HG03066 (cell line): ENCODE measurements at regions not wholly inside any gene's neighbourhood (a gene's known extent, or its start where the extent isn't known, plus 50 kb on each side); places are given as distances from the start of the nearest gene placed in this dataset.

Experiments
- ATAC-seq: cut with Tn5 transposase; IDR thresholded peaks from one replicate; pipeline ENCODE4 v1.9.1; 2021; ENCODE audit warnings: low read depth; ENCODE audit not compliant: unreplicated experiment

- ATAC-seq: no peak
Measured at GRCh38 chr18:75527848-75528685, 100.6 kb upstream of the SMIM21 start.

- ATAC-seq: no peak
Measured at GRCh38 chr18:75526038-75526437, 98.5 kb upstream of the SMIM21 start.

GRCh38 chr18:75525331-75525730 is 97.8 kb upstream of the SMIM21 start:
- no peak for ATAC-seq

GRCh38 chr18:75524841-75525240 is 97.3 kb upstream of the SMIM21 start:
- ATAC-seq: no peak

GRCh38 chr18:75524181-75524580 is 96.7 kb upstream of the SMIM21 start:
- ATAC-seq: no peak

GRCh38 chr18:75521816-75522215 is 94.3 kb upstream of the SMIM21 start:
- ATAC-seq: no peak

- ATAC-seq: no peak
Measured at GRCh38 chr18:75518007-75518406, 90.5 kb upstream of the SMIM21 start.

- ATAC-seq: no peak
Measured at GRCh38 chr18:75517286-75517685, 89.8 kb upstream of the SMIM21 start.

GRCh38 chr18:75507636-75508035 is 80.1 kb upstream of the SMIM21 start:
- no peak for ATAC-seq

GRCh38 chr18:75506913-75507312 is 79.4 kb upstream of the SMIM21 start:
- ATAC-seq: no peak

GRCh38 chr18:75504469-75504868 is 77.0 kb upstream of the SMIM21 start:
- ATAC-seq: no peak

GRCh38 chr18:75503615-75504014 is 76.1 kb upstream of the SMIM21 start:
- no peak for ATAC-seq

GRCh38 chr18:75502286-75502685 is 74.8 kb upstream of the SMIM21 start:
- ATAC-seq: no peak

- ATAC-seq: no peak
Measured at GRCh38 chr18:75500545-75500944, 73.0 kb upstream of the SMIM21 start.

- no peak for ATAC-seq
Measured at GRCh38 chr18:75497576-75498235, 70.2 kb upstream of the SMIM21 start.

GRCh38 chr18:75496151-75496550 is 68.6 kb upstream of the SMIM21 start:
- ATAC-seq: no peak

- ATAC-seq: no peak
Measured at GRCh38 chr18:75492852-75493251, 65.3 kb upstream of the SMIM21 start.

GRCh38 chr18:75491361-75491760 is 63.9 kb upstream of the SMIM21 start:
- ATAC-seq: no peak

GRCh38 chr18:75489493-75490190 is 62.1 kb upstream of the SMIM21 start:
- no peak for ATAC-seq

GRCh38 chr18:75483662-75484061 is 56.2 kb upstream of the SMIM21 start:
- ATAC-seq: no peak

GRCh38 chr18:75482880-75483279 is 55.4 kb upstream of the SMIM21 start:
- ATAC-seq: no peak
